BJ (cell line): ENCODE measurements at regions not wholly inside any gene's neighbourhood (a gene's known extent, or its start where the extent isn't known, plus 50 kb on each side); places are given as distances from the start of the nearest gene placed in this dataset.
"Not testable (repeated sequence)": the region's sequence is repeated elsewhere in the genome, so short reads cannot be mapped to it uniquely, and the experiment has no call there.

Experiments
- CTCF ChIA-PET: fragments of 350-600 bp; formaldehyde crosslinking; extraction: SDS; loops from one replicate; lab custom pipeline; 2021; ENCODE audit warnings: antibody characterized with exemption, inconsistent platforms; lab: Yijun Ruan, JAX
- POLR2A ChIA-PET: fragments of 300-600 bp; sonication (Branson Sonifier 250); formaldehyde crosslinking; extraction: SDS; loops from one replicate; lab custom pipeline; 2021; ENCODE audit warnings: antibody characterized with exemption; lab: Charles Lee
- DNase-seq: peaks from one replicate; pipeline ENCODE4 v3.0.0-alpha.2; 2011; ENCODE audit warnings: low read depth
- H3K27me3 ChIP-seq: 2 replicates; pipeline ENCODE4 v1.6.0; 2011; ENCODE audit warnings: low read length; ENCODE audit not compliant: control insufficient read depth, insufficient read depth
- H3K36me3 ChIP-seq: 2 replicates; pipeline ENCODE4 v1.5.1; 2011; ENCODE audit warnings: low read length; ENCODE audit not compliant: control insufficient read depth, insufficient read depth
- H3K4me3 ChIP-seq: 2 replicates; pipeline ENCODE4 v1.5.1; 2011; ENCODE audit warnings: low read depth, mild to moderate bottlenecking, control low read depth, low read length
- CTCF ChIP-seq: IDR thresholded peaks from 2 replicates; pipeline ENCODE4 v1.5.1; 2011; ENCODE audit warnings: low read depth, mild to moderate bottlenecking, control low read depth, inconsistent platforms, low read length, moderate library complexity; ENCODE audit not compliant: insufficient read depth

DNA sequence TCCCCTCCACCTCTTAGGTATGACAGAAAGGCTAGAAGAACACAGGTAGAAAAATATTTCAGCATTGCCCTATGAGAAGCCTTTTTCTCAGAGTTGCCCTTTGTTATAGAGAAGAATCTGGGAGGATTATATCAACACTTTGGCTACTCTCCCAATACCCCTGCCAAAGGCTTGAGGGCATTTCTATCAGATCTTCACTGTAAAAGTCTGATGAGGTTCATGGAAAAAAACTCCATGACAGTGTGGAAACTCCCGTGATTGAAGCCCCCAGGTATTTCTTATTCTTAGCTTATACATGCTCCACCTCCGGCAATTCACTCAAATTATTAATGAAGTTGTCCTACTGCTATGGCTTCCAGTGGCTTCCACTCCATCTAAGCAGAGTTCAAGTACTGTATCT lies 753.6 kb downstream of the CENPC start:
- POLR2A ChIA-PET, result no interaction called here
- CTCF ChIA-PET, result no interaction called here
- no peak for DNase-seq
- no peaks in the 10 kb centered on the region for H3K36me3 ChIP-seq
- TF ChIP-seq CTCF, result no peak
- H3K27me3 ChIP-seq, result no peaks in the 10 kb centered on the region
- H3K4me3 ChIP-seq, result no peak overlapping the region

GRCh38 chr4:66785479-66785878 lies 759.8 kb downstream of the CENPC start:
- CTCF ChIA-PET, result no interaction called here
- Histone ChIP-seq H3K36me3 (no peaks in the 10 kb centered on the region), H3K27me3 (no peaks in the 10 kb centered on the region), H3K4me3 (no peak overlapping the region)
- no peak for TF ChIP-seq CTCF
- POLR2A ChIA-PET, result no interaction called here
- no peak for DNase-seq

DNA sequence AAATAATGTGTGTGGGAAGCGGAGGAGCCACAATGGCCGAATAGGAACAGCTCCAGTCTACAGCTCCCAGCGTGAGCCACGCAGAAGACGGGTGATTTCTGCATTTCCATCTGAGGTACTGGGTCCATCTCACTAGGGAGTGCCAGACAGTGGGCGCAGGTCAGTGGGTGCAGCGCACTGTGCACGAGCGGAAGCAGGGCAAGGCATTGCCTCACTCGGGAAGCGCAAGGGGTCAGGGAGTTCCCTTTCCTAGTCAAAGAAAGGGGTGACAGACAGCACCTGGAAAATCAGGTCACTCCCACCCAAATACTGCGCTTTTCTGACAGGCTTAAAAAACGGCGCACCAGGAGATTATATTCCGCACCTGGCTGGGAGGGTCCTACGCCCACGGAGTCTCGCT lies 762.6 kb downstream of the CENPC start:
- H3K27me3 ChIP-seq, DNase-seq, H3K36me3 ChIP-seq, H3K4me3 ChIP-seq, POLR2A ChIA-PET, CTCF ChIA-PET: not testable (repeated sequence)

DNA sequence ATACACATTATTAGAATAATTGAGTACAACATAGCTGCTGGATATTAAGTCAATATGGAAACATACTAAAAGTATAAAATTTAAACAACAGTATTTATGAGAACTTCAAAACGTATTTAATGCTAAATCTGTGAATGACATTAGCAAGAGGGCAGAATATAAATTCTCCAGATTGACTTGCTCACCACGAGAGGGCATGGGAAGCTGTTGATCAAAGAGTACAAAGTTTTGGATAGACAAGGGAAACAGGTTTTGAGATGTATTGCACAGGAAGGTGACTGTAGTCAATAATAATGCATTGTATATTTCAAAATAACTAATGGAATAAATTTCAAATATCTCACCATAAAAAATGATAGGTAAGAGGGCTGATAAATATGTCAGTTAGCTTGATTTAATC lies 768.2 kb downstream of the CENPC start:
- Histone ChIP-seq H3K36me3 (no peaks in the 10 kb centered on the region), H3K27me3 (no peaks in the 10 kb centered on the region), H3K4me3 (no peak overlapping the region)
- POLR2A ChIA-PET, result no interaction called here
- no peak for TF ChIP-seq CTCF
- no peak for DNase-seq
- CTCF ChIA-PET, result interaction anchor here (0.9 kb wide), 1 partner anchor 19 kb away, joined by 4 read pairs; no protein-coding TSS in a partner anchor

- Histone ChIP-seq H3K27me3 (no peaks in the 10 kb centered on the region), H3K4me3 (no peak overlapping the region), H3K36me3 (no peaks in the 10 kb centered on the region)
- no peak for DNase-seq
- ChIA-PET CTCF (no interaction called here), POLR2A (no interaction called here)
- no peak for TF ChIP-seq CTCF
Observed at GRCh38 chr4:66769441-66769840, 775.9 kb downstream of the CENPC start.

DNA sequence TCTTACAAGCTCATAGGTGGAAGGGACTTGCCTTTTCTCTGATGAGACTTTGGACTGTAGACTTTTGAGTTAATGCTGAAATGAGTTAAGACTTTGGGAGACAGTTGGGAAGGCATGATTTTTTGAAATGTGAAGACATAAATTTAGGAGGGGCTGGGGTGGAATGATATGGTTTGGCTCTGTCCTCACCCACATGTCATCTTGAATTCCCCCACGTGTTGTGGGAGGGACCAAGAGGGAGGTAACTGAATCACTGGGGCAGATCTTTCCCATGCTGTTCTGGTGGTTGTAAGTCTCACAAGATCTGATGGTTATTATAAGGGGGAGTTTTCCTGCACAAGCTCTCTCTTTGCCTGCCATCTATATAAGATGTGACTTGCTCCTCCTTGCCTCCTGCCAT lies 777.9 kb downstream of the CENPC start:
- DNase-seq, result no peak
- no peak overlapping the region for H3K4me3 ChIP-seq
- ChIA-PET CTCF (no interaction called here), POLR2A (no interaction called here)
- H3K27me3 ChIP-seq, result no peaks in the 10 kb centered on the region
- no peak for TF ChIP-seq CTCF
- H3K36me3 ChIP-seq, result no peaks in the 10 kb centered on the region
